ENCODE measurements at regions not wholly inside any gene's neighbourhood (a gene's known extent, or its start where the extent isn't known, plus 50 kb on each side); places are given as distances from the start of the nearest gene placed in this dataset.

GRCh38 chrX:49761481-49761880 is 65.7 kb upstream of the PAGE1 start:
- H3K79me2 ChIP-seq (ENCODE audit: insufficient read depth, low read length), result no peaks in the 10 kb centered on the region
- H3K36me3 ChIP-seq (ENCODE audit: insufficient read depth, low read length), result no peaks in the 10 kb centered on the region
- DNase-seq (ENCODE audit: low read depth), result no peak
- Mint-ChIP-seq H3K4me1 (ENCODE audit: low read depth, unreplicated experiment) (no peaks in the 10 kb centered on the region), H3K27ac (ENCODE audit: unreplicated experiment) (no peak overlapping the region), H3K36me3 (ENCODE audit: low read depth, unreplicated experiment) (no peaks in the 10 kb centered on the region), H3K27me3 (ENCODE audit: low read depth, unreplicated experiment) (peaks cover 11% of the 10 kb centered on the region), H3K4me3 (ENCODE audit: unreplicated experiment) (no peak overlapping the region), H3K9me3 (ENCODE audit: unreplicated experiment) (no peaks in the 10 kb centered on the region)
- peak; percentile 37 for TF ChIP-seq CTCF (IDR thresholded peaks at IDR 0.05; ENCODE audit: insufficient read depth, low read depth, low read length)
- TF ChIP-seq EZH2 (IDR thresholded peaks at IDR 0.05; ENCODE audit: insufficient read depth, low read length), result no peak
- no peaks in the 10 kb centered on the region for H4K20me1 ChIP-seq (ENCODE audit: insufficient read depth, low read length)
- no peaks in the 10 kb centered on the region for H3K4me1 ChIP-seq (ENCODE audit: insufficient read depth, low read length)
- H3K9ac ChIP-seq (ENCODE audit: low read length), result no peak overlapping the region
- no peak overlapping the region for H3K4me3 ChIP-seq (ENCODE audit: insufficient read depth, low read depth, low read length)
- H3K27ac ChIP-seq (ENCODE audit: low read depth, low read length), result no peak overlapping the region
- H3K9me3 ChIP-seq (ENCODE audit: insufficient read depth, low read depth, low read length), result no peaks in the 10 kb centered on the region
- H3K27me3 ChIP-seq (ENCODE audit: insufficient read depth, low read length), result no peaks in the 10 kb centered on the region
- no peak overlapping the region for H2AFZ ChIP-seq (ENCODE audit: low read depth, low read length)
- no peak overlapping the region for H3K4me2 ChIP-seq (ENCODE audit: low read length)
- FAIRE-seq, result no peak

- no peak overlapping the region for H3K4me2 ChIP-seq (ENCODE audit: low read length)
- no peaks in the 10 kb centered on the region for H3K4me1 ChIP-seq (ENCODE audit: insufficient read depth, low read length)
- peaks cover 15% of the 10 kb centered on the region for H3K27me3 Mint-ChIP-seq (ENCODE audit: low read depth, unreplicated experiment)
- no peak overlapping the region for H3K27ac Mint-ChIP-seq (ENCODE audit: unreplicated experiment)
- no peaks in the 10 kb centered on the region for H3K36me3 Mint-ChIP-seq (ENCODE audit: low read depth, unreplicated experiment)
- FAIRE-seq (peak; percentile 41), DNase-seq (ENCODE audit: low read depth) (no peak)
- H3K4me3 Mint-ChIP-seq (ENCODE audit: unreplicated experiment), result no peak overlapping the region
- H3K9me3 Mint-ChIP-seq (ENCODE audit: unreplicated experiment), result no peaks in the 10 kb centered on the region
- H3K27ac ChIP-seq (ENCODE audit: low read depth, low read length), result no peak overlapping the region
- H3K27me3 ChIP-seq (ENCODE audit: insufficient read depth, low read length), result no peaks in the 10 kb centered on the region
- H3K36me3 ChIP-seq (ENCODE audit: insufficient read depth, low read length), result no peaks in the 10 kb centered on the region
- TF ChIP-seq CTCF (IDR thresholded peaks at IDR 0.05; ENCODE audit: insufficient read depth, low read depth, low read length) (no peak), EZH2 (IDR thresholded peaks at IDR 0.05; ENCODE audit: insufficient read depth, low read length) (no peak)
- H3K9ac ChIP-seq (ENCODE audit: low read length), result no peak overlapping the region
- H3K79me2 ChIP-seq (ENCODE audit: insufficient read depth, low read length), result no peaks in the 10 kb centered on the region
- H3K9me3 ChIP-seq (ENCODE audit: insufficient read depth, low read depth, low read length), result no peaks in the 10 kb centered on the region
- no peak overlapping the region for H3K4me3 ChIP-seq (ENCODE audit: insufficient read depth, low read depth, low read length)
- no peaks in the 10 kb centered on the region for H4K20me1 ChIP-seq (ENCODE audit: insufficient read depth, low read length)
- H2AFZ ChIP-seq (ENCODE audit: low read depth, low read length), result no peak overlapping the region
- H3K4me1 Mint-ChIP-seq (ENCODE audit: low read depth, unreplicated experiment), result no peaks in the 10 kb centered on the region
Observed at GRCh38 chrX:49760290-49760890, 64.6 kb upstream of the PAGE1 start.

- Mint-ChIP-seq H3K4me1 (ENCODE audit: low read depth, unreplicated experiment) (no peaks in the 10 kb centered on the region), H3K27me3 (ENCODE audit: low read depth, unreplicated experiment) (peaks cover 11% of the 10 kb centered on the region), H3K27ac (ENCODE audit: unreplicated experiment) (no peak overlapping the region), H3K36me3 (ENCODE audit: low read depth, unreplicated experiment) (no peaks in the 10 kb centered on the region), H3K9me3 (ENCODE audit: unreplicated experiment) (no peaks in the 10 kb centered on the region), H3K4me3 (ENCODE audit: unreplicated experiment) (no peak overlapping the region)
- TF ChIP-seq EZH2 (IDR thresholded peaks at IDR 0.05; ENCODE audit: insufficient read depth, low read length) (no peak), CTCF (IDR thresholded peaks at IDR 0.05; ENCODE audit: insufficient read depth, low read depth, low read length) (no peak)
- Histone ChIP-seq H3K27me3 (ENCODE audit: insufficient read depth, low read length) (no peaks in the 10 kb centered on the region), H2AFZ (ENCODE audit: low read depth, low read length) (no peak overlapping the region), H3K4me3 (ENCODE audit: insufficient read depth, low read depth, low read length) (no peak overlapping the region), H3K36me3 (ENCODE audit: insufficient read depth, low read length) (no peaks in the 10 kb centered on the region), H3K9ac (ENCODE audit: low read length) (no peak overlapping the region), H3K27ac (ENCODE audit: low read depth, low read length) (no peak overlapping the region), H3K4me2 (ENCODE audit: low read length) (no peak overlapping the region), H3K4me1 (ENCODE audit: insufficient read depth, low read length) (no peaks in the 10 kb centered on the region), H4K20me1 (ENCODE audit: insufficient read depth, low read length) (no peaks in the 10 kb centered on the region), H3K79me2 (ENCODE audit: insufficient read depth, low read length) (no peaks in the 10 kb centered on the region), H3K9me3 (ENCODE audit: insufficient read depth, low read depth, low read length) (no peaks in the 10 kb centered on the region)
- no peak for DNase-seq (ENCODE audit: low read depth)
- peak; percentile 69 for FAIRE-seq
Observed at GRCh38 chrX:49756692-49757091, 60.9 kb upstream of the PAGE1 start.
